ENCODE measurements at regions not wholly inside any gene's neighbourhood (a gene's known extent, or its start where the extent isn't known, plus 50 kb on each side); places are given as distances from the start of the nearest gene placed in this dataset.
"Not testable (repeated sequence)": the region's sequence is repeated elsewhere in the genome, so short reads cannot be mapped to it uniquely, and the experiment has no call there.

DNA sequence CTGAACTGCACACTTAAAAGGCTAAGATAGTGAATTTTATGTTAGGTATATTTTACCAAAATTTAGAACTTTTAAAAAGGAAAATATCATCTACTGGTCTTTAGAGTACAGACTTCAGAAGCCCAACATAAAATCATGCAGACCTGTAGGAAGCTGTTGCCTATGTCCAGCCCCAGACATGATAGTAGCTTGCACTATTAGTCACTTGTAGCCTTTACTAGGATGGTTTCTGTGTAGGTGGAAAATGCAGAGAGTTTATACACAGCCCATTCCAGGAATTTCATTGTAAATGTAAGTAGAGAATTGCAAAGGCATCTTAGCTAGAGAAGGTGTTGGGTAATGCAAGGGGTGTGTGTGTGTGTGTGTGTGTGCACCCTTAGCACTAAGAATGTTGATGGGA is 640.2 kb downstream of the RNF144A start:
- DNase-seq: no peak

DNA sequence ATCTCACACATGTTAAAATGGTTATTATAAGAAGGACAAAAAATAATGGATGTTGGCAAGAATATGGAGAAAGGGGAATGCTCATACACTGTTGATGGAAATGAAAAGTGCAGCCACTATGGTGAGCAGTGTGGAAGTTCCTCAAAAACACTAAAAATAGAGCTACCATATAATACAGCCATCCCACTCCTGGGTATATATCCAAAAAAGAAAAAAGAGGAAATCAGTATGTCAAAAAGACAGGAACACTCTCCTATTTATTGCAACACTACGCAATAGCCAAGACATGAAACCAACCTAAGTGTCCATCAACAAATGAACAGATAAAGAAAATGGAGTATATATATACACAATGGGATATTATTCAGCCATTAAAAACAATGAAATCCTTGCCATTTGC is 642.6 kb downstream of the RNF144A start:
- DNase-seq: no peak

- no peak for DNase-seq
These were observed 649.2 kb downstream of the RNF144A start for GRCh38 chr2:7566382-7566881.

GRCh38 chr2:7567116-7567515 is 649.9 kb downstream of the RNF144A start:
- not testable (repeated sequence) for DNase-seq

- DNase-seq: peak; percentile 59
These were observed 650.4 kb downstream of the RNF144A start for GRCh38 chr2:7567646-7568045.

DNA sequence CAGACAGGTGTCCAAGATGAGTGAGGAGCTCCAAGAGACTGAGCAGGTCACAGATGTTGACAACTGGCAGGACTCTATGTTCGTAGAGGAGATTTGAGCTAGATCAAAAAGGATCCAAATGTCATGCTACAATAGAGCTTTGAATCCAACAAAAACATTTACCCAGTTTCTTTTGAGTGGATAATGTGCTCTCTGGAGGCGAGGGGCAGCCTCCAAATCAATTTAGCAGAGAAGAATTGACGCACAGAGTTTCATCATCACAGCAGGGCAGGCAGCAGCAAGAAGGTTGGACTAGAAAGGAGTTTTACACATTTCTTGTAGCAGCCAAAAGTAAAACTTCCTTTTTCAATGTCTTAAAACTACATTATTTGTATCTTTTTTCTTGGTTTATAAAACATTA is 653.0 kb downstream of the RNF144A start:
- no peak for DNase-seq

- DNase-seq: no peak
These were observed 654.5 kb downstream of the RNF144A start for GRCh38 chr2:7571701-7572100.

DNA sequence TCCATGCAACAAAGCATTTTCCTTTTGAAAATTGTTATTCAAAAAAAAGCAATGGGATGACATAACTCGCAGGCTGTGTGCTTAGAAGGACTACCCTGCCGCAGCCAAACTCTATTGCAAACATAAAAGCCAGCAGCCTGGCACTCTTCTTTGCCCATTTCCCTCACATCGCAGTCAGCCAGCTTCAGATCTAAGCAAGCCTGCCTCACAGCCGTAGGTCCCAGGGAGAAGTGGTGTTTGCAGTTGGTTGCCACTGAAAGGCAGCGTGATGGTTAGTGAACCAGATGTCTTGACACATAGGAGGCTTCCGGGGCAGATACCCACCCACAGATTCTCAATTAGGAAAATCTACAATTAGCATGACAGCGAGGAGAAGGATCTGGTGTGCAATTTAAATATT is 655.2 kb downstream of the RNF144A start:
- peak; percentile 17 for DNase-seq

DNA sequence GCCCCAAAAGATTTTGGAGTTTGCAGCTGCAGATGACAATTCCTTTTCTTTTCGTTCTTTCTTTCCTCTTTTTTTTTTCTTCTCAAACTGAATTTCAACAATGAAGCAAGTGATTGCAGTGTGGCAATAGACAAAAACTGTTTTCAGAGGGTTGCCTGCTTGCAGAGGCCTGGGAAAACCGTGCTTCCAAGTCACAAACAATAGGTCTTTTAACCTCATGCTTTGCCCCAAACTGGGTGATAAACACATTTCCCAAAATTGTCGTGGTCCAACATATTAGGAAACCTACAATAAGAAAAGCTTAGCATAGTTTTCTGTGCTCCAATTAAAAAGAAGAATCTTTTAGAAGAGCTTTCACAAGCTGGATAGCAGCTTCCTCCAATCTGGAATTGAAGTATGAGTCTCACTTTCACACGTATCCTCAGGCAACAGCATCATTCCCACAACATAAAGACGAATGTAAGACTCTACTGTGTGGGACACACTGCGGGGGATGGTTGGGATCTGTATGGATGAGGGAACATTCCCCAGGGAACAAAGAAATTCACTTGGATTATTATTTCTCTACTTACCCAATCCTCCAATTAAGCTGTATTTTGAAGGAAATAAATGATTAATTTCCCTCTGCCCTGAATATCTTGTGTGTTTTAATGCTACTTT is 656.1 kb downstream of the RNF144A start:
- no peak for DNase-seq

DNA sequence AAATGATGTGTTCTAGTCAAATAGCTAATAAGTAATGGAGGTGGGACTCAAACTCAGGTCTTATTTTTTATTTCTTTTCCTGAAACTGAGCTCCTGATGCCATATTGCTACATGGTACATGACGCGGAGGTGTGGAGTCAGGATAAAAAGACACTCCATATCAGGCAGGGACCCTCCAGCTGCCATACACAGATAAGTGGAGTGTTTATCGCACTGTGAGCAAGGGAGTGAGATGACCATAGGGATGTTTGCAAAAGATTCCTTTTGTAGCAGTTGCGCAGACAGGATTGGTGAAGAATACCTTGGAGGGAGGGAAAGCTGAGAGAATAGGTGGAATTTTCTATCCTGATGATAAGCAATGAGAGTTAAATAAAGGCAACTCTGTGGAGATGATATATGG is 657.2 kb downstream of the RNF144A start:
- DNase-seq: no peak

GRCh38 chr2:7577769-7578168 is 660.6 kb downstream of the RNF144A start:
- DNase-seq: no peak

DNA sequence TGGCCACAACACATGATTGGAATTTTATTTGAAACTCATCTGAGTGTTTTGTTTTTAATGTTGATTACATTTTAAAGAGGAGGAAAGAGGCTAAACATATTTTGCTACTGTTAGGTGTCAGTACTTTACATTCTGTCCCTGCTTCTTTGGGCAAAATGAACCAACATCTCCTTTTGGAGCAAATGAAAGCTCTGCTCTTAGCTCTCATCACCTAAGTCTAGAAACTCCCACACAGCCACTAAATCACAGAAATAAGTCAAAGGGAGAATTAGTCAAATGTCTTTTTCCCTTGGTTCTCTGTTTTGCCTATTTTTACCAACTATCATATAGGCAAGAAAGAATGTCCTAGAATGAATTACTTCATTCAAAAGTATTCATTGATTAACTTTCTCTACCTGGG is 666.8 kb downstream of the RNF144A start:
- no peak for DNase-seq

DNA sequence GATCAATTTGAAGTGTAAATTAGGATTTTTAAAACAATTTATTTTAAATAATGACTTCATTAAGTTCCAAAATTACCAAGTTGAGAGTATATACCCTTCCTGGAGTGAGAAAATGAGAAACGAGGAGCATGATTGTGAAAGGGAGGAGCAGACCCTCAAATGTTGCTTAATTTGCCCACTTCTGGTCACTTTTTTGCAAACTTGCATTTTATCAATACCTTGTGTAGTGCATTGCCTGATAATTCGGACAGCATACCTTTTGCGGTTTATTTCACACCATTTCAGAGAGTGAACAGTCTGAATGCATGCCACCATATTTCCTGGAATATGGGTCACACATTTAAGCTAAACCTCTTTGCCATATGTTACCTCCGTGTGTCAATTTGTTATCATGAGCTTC is 669.7 kb downstream of the RNF144A start:
- DNase-seq: no peak

DNA sequence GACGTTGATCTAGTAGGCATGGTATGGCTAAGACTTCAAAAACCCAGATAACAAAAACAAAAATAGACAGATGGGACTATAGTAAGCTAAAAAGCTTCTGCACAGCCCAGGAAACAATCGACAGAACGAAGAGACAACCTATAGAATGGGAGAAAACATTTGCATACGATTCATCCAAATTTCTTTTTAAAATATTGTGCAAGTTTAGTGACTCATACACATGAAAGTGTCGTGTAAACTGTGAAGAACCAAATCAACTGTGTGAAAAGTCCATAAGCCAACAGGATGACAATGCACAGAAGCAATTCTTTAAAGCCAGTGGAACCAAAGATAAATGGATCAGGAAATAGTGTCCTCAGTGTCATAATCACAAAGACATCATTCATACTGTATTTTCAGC is 671.1 kb downstream of the RNF144A start:
- DNase-seq: no peak

- no peak for DNase-seq
These were observed 675.5 kb downstream of the RNF144A start for GRCh38 chr2:7592618-7593140.

DNA sequence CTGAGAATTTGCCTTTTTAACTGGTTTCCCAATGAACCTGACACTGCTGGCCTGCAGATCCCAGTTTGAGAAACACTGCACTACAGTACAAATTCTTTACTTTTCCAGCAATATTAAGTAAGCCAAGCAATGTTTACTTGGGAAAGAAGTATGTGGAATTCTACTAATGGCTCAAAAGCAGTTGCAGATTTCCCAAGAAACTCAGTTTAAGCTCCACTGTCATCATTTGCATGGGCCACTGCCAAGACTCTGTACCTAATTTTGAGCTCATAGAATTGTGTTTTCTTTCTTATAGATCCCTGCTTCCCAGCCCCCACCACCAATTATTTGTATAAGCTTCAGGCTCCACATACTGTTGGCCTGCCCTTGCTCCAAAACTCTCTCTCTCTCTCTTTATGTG is 676.1 kb downstream of the RNF144A start:
- no peak for DNase-seq

DNA sequence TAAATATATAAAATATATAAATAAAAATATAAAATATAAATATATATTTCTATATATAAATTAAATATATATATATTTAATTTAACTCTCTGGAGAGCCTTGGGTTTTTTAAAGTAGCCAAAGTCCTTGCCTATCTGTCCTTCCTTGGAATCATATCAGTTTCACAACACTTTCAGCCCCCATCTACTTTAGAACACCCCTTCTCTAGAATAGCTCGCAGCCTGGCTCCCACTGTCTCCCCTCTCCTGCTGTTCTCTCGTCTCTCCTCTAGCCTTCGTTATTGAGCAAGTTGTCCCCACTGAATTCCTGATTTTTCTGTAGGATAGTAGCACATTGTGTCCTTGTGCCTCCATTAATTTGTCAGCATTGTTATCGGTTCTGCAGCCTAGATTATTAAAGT is 677.0 kb downstream of the RNF144A start:
- DNase-seq: no peak

GRCh38 chr2:7595206-7595605 is 678.0 kb downstream of the RNF144A start:
- no peak for DNase-seq

GRCh38 chr2:7598402-7598801 is 681.2 kb downstream of the RNF144A start:
- no peak for DNase-seq

- no peak for DNase-seq
These were observed 682.4 kb downstream of the RNF144A start for GRCh38 chr2:7599462-7600258.

DNA sequence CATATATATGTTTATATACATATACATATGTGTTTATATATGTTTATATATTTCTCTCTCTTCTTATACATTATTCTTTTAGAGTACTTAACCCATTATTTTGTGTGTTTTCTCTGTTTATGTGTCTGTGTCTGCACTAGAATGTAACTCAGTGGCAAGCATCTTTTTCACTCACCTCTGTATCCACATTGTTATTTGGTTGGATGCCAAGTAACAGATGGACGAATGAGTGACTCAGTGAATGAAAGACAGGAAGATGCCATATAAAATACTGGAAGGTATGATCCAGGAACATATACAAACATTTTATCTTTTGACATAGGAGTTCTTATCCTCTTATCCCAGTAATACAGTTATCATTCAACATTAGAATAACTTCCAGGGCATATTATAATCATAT is 684.8 kb downstream of the RNF144A start:
- DNase-seq: no peak

- no peak for DNase-seq
These were observed 687.2 kb downstream of the RNF144A start for GRCh38 chr2:7604456-7604855.

- DNase-seq: no peak
These were observed 690.4 kb downstream of the RNF144A start for GRCh38 chr2:7607441-7608173.

GRCh38 chr2:7609556-7609955 is 692.3 kb downstream of the RNF144A start:
- no peak for DNase-seq
